PFSK-1 (cell line): ENCODE measurements at regions not wholly inside any gene's neighbourhood (a gene's known extent, or its start where the extent isn't known, plus 50 kb on each side); places are given as distances from the start of the nearest gene placed in this dataset.

ENCODE experiments used
- FOXP2 ChIP-seq: optimal IDR thresholded peaks from 2 replicates; pipeline ENCODE3; 2011; ENCODE audit warnings: borderline replicate concordance, control low read depth, inconsistent platforms; ENCODE audit not compliant: insufficient read depth; ENCODE audit errors: extremely low read length, extremely low read depth
- POLR2AphosphoS5 ChIP-seq: IDR thresholded peaks from 2 replicates; pipeline ENCODE4 v1.6.1; 2012; ENCODE audit warnings: low read depth, mild to moderate bottlenecking, control low read depth, low read length, moderate library complexity
- REST ChIP-seq, 2 experiments: IDR thresholded peaks; 2 replicates each; pipeline versions ENCODE4 v1.6.1 to v1.8.0; 2011 to 2012; ENCODE audit warnings: low read depth in 2 of 2, low read length in 2 of 2, control low read depth in 1 of 2, inconsistent platforms in 1 of 2, mild to moderate bottlenecking in 1 of 2, moderate library complexity in 1 of 2; ENCODE audit not compliant: insufficient read depth in 1 of 2
- TAF1 ChIP-seq: IDR thresholded peaks from 2 replicates; pipeline ENCODE4 v1.6.1; 2012; ENCODE audit warnings: low read length, control low read depth, borderline replicate concordance; ENCODE audit not compliant: insufficient read depth

- no peak for TF ChIP-seq REST (IDR thresholded peaks at IDR 0.05; ENCODE audit: insufficient read depth in 1 of 2, low read depth in 2 of 2, low read length in 2 of 2)
- no peak for TF ChIP-seq POLR2AphosphoS5
- TF ChIP-seq TAF1, result no peak
- TF ChIP-seq FOXP2, result no peak
These were observed 365.9 kb downstream of the CXXC4 start for GRCh38 chr4:104128850-104129213.
